Panc1 (cell line): ENCODE measurements at regions not wholly inside any gene's neighbourhood (a gene's known extent, or its start where the extent isn't known, plus 50 kb on each side); places are given as distances from the start of the nearest gene placed in this dataset.

Experiments
- ATAC-seq: fragments of 200-7000 bp; cut with Tn5 transposase; 2 replicates; pipeline ENCODE4 v1.9.1; 2020; ENCODE audit warnings: mild to moderate bottlenecking, moderate library complexity
- BruUV-seq: library from RNA; stranded (reverse); fragments of 400-500 nt; replicated peaks from 2 replicates; lab custom pipeline; 2021; lab: Mats Ljungman, UMichigan
- CTCF ChIA-PET: fragments of 300-600 bp; sonication (Branson Sonifier 250); formaldehyde crosslinking; loops from one replicate; lab custom pipeline; 2022; ENCODE audit warnings: antibody characterized with exemption; lab: Charles Lee
- POLR2A ChIA-PET: fragments of 300-600 bp; sonication (Branson Sonifier 250); formaldehyde crosslinking; loops from one replicate; lab custom pipeline; 2022; ENCODE audit warnings: antibody characterized with exemption; lab: Charles Lee
- DNase-seq: peaks from one replicate; pipeline ENCODE4 v3.0.0-alpha.2; 2010; ENCODE audit warnings: low read depth, low spot score
- H3K27ac ChIP-seq: 2 replicates; pipeline ENCODE4 v1.5.1; 2011; ENCODE audit warnings: mild to moderate bottlenecking, low read length, inconsistent platforms
- H3K27me3 ChIP-seq: fragments of 200-500 bp; sonication (Bioruptor generic); 2 replicates; pipeline ENCODE4 v1.6.0; 2014; ENCODE audit warnings: low read length, inconsistent platforms; ENCODE audit not compliant: control insufficient read depth, insufficient read depth
- H3K36me3 ChIP-seq: fragments of 200-500 bp; sonication (Bioruptor generic); 2 replicates; pipeline ENCODE4 v1.5.1; 2014; ENCODE audit warnings: inconsistent platforms, mild to moderate bottlenecking, low read length, moderate library complexity; ENCODE audit not compliant: control insufficient read depth, insufficient read depth
- H3K4me1 ChIP-seq: 2 replicates; pipeline ENCODE4 v1.5.1; 2011; ENCODE audit warnings: inconsistent platforms, mild to moderate bottlenecking, low read length, moderate library complexity; ENCODE audit not compliant: control insufficient read depth, insufficient read depth
- H3K4me3 ChIP-seq, 2 experiments: 2 replicates each; pipeline ENCODE4 v1.5.1; 2011 to 2012; ENCODE audit warnings: low read depth in 2 of 2, low read length in 2 of 2, mild to moderate bottlenecking in 2 of 2, inconsistent platforms in 1 of 2, moderate library complexity in 1 of 2
- H3K9me3 ChIP-seq: fragments of 200-500 bp; sonication (Bioruptor generic); 2 replicates; pipeline ENCODE4 v1.5.1; 2014; ENCODE audit warnings: low read depth, mild to moderate bottlenecking, inconsistent platforms, low read length, moderate library complexity; ENCODE audit not compliant: control insufficient read depth, insufficient read depth
- POLR2AphosphoS5 ChIP-seq: IDR thresholded peaks from 2 replicates; pipeline ENCODE4 v1.6.1; 2012; ENCODE audit warnings: mild to moderate bottlenecking, low read depth, low read length, moderate library complexity
- SIN3A ChIP-seq: IDR thresholded peaks from 2 replicates; pipeline ENCODE4 v1.6.1; 2012; ENCODE audit warnings: low read depth, mild to moderate bottlenecking, low read length, moderate library complexity, borderline replicate concordance; ENCODE audit not compliant: insufficient read depth
- TCF7L2 ChIP-seq: IDR thresholded peaks from 2 replicates; pipeline ENCODE4 v1.6.1; 2011; ENCODE audit warnings: mild to moderate bottlenecking, low read depth, low read length, inconsistent platforms
- in situ Hi-C: cut with HindIII; loops from 2 replicates; pipeline ENCODE4 v1.10.0; 2016; ENCODE audit warnings: low sequenced_read_pairs, low pct_unique_long_range_greater_than_20kb
- intact Hi-C: fragments of 100-400 bp; cut with micrococcal nuclease; formaldehyde crosslinking; loops from one replicate; pipeline ENCODE4 v1.10.0; 2022; ENCODE audit not compliant: unreplicated experiment
- TF ChIP-seq, protein P1 (sequence below), 2 experiments: IDR thresholded peaks; 2 replicates each; pipeline ENCODE4 v1.6.1; 2011 to 2012; ENCODE audit warnings: low read depth in 2 of 2, control low read depth in 1 of 2, low read length in 1 of 2, mild to moderate bottlenecking in 1 of 2, moderate library complexity in 1 of 2; ENCODE audit not compliant: insufficient read depth in 1 of 2
- TF ChIP-seq, protein P2 (sequence below): fragments of 450-650 bp; IDR thresholded peaks from 2 replicates; pipeline ENCODE4 v1.5.1; 2017; ENCODE audit warnings: mild to moderate bottlenecking

DNA sequence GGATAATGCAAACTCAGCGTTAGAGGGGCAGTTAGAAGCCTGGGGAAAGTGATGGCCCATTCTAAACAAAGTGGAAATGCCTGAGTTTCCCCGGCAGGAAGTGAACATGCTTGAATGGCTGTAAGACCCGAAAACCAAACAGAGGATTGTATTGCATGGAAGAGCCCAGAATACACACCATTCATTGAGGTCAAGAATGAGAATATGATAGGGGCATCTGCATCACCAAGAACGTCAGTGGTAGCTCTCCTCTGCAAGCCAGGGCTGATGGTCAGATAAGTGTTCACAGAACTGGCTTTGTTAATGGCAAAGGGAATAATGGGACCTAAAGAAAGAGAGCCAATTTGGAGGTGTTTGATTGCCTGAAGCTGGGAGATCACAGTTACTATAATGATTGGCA, 663.4 kb downstream of the KHDRBS2 start:
- in situ Hi-C loops, result no loop called here
- POLR2A ChIA-PET, result no interaction called here
- H3K36me3 ChIP-seq, result no peaks in the 10 kb centered on the region
- no peaks in the 10 kb centered on the region for H3K4me1 ChIP-seq
- intact Hi-C loops, result no loop called here
- no peak for DNase-seq
- H3K9me3 ChIP-seq, result no peaks in the 10 kb centered on the region
- ATAC-seq, result no peak
- no peaks in the 10 kb centered on the region for H3K27me3 ChIP-seq
- BruUV-seq, result no TSS peak
- H3K4me3 ChIP-seq, result no peak overlapping the region
- H3K27ac ChIP-seq, result no peak overlapping the region
- TF ChIP-seq SIN3A, result no peak
- TF ChIP-seq POLR2AphosphoS5, result no peak
- no peak for TF ChIP-seq TCF7L2
- CTCF ChIA-PET, result no interaction called here

- Histone ChIP-seq H3K9me3 (0 out of 2 replicates have a peak, but pooled peaks cover 3% of the 10 kb centered on the region), H3K36me3 (no peaks in the 10 kb centered on the region), H3K27ac (no peak overlapping the region), H3K4me1 (no peaks in the 10 kb centered on the region), H3K27me3 (no peaks in the 10 kb centered on the region), H3K4me3 (no peak overlapping the region)
- ATAC-seq (no peak), DNase-seq (no peak)
- TF ChIP-seq POLR2AphosphoS5 (no peak), SIN3A (no peak), TCF7L2 (no peak)
- TF ChIP-seq, protein P1, sequence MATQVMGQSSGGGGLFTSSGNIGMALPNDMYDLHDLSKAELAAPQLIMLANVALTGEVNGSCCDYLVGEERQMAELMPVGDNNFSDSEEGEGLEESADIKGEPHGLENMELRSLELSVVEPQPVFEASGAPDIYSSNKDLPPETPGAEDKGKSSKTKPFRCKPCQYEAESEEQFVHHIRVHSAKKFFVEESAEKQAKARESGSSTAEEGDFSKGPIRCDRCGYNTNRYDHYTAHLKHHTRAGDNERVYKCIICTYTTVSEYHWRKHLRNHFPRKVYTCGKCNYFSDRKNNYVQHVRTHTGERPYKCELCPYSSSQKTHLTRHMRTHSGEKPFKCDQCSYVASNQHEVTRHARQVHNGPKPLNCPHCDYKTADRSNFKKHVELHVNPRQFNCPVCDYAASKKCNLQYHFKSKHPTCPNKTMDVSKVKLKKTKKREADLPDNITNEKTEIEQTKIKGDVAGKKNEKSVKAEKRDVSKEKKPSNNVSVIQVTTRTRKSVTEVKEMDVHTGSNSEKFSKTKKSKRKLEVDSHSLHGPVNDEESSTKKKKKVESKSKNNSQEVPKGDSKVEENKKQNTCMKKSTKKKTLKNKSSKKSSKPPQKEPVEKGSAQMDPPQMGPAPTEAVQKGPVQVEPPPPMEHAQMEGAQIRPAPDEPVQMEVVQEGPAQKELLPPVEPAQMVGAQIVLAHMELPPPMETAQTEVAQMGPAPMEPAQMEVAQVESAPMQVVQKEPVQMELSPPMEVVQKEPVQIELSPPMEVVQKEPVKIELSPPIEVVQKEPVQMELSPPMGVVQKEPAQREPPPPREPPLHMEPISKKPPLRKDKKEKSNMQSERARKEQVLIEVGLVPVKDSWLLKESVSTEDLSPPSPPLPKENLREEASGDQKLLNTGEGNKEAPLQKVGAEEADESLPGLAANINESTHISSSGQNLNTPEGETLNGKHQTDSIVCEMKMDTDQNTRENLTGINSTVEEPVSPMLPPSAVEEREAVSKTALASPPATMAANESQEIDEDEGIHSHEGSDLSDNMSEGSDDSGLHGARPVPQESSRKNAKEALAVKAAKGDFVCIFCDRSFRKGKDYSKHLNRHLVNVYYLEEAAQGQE (IDR thresholded peaks at IDR 0.05; ENCODE audit: insufficient read depth in 1 of 2, low read depth in 2 of 2, low read length in 1 of 2), result no peak
- TF ChIP-seq, protein P2, sequence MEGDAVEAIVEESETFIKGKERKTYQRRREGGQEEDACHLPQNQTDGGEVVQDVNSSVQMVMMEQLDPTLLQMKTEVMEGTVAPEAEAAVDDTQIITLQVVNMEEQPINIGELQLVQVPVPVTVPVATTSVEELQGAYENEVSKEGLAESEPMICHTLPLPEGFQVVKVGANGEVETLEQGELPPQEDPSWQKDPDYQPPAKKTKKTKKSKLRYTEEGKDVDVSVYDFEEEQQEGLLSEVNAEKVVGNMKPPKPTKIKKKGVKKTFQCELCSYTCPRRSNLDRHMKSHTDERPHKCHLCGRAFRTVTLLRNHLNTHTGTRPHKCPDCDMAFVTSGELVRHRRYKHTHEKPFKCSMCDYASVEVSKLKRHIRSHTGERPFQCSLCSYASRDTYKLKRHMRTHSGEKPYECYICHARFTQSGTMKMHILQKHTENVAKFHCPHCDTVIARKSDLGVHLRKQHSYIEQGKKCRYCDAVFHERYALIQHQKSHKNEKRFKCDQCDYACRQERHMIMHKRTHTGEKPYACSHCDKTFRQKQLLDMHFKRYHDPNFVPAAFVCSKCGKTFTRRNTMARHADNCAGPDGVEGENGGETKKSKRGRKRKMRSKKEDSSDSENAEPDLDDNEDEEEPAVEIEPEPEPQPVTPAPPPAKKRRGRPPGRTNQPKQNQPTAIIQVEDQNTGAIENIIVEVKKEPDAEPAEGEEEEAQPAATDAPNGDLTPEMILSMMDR, result no peak
- ChIA-PET CTCF (no interaction called here), POLR2A (no interaction called here)
- no TSS peak for BruUV-seq
- intact Hi-C loops (no loop called here), in situ Hi-C loops (no loop called here)
These were observed 671.9 kb downstream of the KHDRBS2 start for GRCh38 chr6:61614119-61614518.

DNA sequence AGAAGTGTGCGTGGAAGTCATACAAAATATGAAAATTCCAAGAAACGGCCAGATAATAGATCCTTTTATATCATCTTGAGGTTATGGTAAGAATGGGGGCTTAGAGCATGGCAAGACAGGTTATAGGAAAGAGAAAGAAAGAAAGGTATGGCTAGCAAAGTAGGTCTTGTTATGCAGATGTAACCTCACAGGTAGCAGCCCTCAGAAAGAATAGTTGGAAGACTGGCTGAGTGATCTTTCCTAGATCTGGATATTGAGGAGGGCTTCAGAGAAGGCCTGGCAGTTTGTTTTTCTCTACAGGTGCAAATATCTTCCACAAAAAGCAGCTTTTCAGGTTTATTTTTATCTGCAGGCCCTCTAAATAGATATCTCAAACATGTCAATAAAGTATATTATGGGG, 679.5 kb downstream of the KHDRBS2 start:
- CTCF ChIA-PET, result no interaction called here
- POLR2A ChIA-PET, result no interaction called here
- BruUV-seq, result no TSS peak
- DNase-seq (no peak), ATAC-seq (no peak)
- Histone ChIP-seq H3K36me3 (no peaks in the 10 kb centered on the region), H3K4me1 (no peaks in the 10 kb centered on the region), H3K9me3 (peaks cover 2% of the 10 kb centered on the region; the same call in 1 of the 2 replicates), H3K27me3 (no peaks in the 10 kb centered on the region), H3K4me3 (no peak overlapping the region), H3K27ac (no peak overlapping the region)
- in situ Hi-C loops (no loop called here), intact Hi-C loops (no loop called here)
- TF ChIP-seq SIN3A (no peak), POLR2AphosphoS5 (no peak), TCF7L2 (no peak)
- TF ChIP-seq, protein P2, result no peak
- TF ChIP-seq, protein P1 (IDR thresholded peaks at IDR 0.05; ENCODE audit: insufficient read depth in 1 of 2, low read depth in 2 of 2, low read length in 1 of 2), result no peak
